Activated CD4-positive, alpha-beta T cell treated with anti-CD3 and anti-CD28 coated beads, Interleukin-2, amount 50 U/mL, for 4 hours (primary cell): ENCODE measurements at regions not wholly inside any gene's neighbourhood (a gene's known extent, or its start where the extent isn't known, plus 50 kb on each side); places are given as distances from the start of the nearest gene placed in this dataset.

Experiments used
- DNase-seq, 2 experiments: peaks; one replicate each; pipeline ENCODE4 v3.0.0-alpha.2; 2020

GRCh38 chr2:41904459-41904858 lies 143.4 kb upstream of the PKDCC start:
- DNase-seq: no peak

DNA sequence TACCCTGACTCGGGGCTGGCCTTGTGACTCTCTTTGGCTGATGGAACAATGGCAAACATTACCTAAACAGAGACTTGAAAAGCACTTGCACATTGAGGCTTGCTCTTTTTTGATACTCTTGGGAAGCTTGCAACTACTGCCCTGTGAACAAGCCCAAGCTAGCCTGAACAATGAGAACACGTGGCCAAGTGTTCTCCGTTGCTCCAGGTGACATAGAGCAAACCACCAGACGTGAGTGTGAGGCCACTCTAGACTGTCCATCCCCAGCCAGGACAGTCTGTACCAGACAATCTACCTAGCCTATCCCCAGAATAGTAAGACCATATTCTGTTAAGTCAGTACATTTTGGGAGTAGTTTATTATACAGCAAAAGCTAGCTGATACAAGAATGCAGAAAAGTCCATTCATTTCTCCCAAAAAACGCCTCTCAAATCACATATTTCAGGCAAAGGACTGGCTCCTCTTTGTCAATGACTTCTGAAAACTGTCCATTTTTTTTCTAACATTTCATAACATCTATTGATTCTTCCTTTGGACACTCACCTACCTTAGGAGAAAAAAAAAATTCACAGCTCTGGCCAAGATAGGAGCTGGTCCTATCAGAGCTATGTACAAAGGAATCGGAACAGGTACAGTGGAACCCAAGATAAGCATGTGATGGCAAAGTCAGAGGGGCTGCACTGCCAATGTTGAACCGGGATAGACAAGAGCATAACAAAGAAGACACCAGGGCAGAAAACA lies 142.1 kb upstream of the PKDCC start:
- DNase-seq: no peak

- DNase-seq: no peak
Observed at GRCh38 chr2:41906338-41906725, 141.5 kb upstream of the PKDCC start.

- no peak for DNase-seq
Observed at GRCh38 chr2:41907141-41907540, 140.7 kb upstream of the PKDCC start.

GRCh38 chr2:41907771-41908207 lies 140.0 kb upstream of the PKDCC start:
- DNase-seq: no peak

- DNase-seq: no peak
Observed at GRCh38 chr2:41908349-41908748, 139.5 kb upstream of the PKDCC start.

GRCh38 chr2:41909584-41909983 lies 138.2 kb upstream of the PKDCC start:
- no peak for DNase-seq

DNA sequence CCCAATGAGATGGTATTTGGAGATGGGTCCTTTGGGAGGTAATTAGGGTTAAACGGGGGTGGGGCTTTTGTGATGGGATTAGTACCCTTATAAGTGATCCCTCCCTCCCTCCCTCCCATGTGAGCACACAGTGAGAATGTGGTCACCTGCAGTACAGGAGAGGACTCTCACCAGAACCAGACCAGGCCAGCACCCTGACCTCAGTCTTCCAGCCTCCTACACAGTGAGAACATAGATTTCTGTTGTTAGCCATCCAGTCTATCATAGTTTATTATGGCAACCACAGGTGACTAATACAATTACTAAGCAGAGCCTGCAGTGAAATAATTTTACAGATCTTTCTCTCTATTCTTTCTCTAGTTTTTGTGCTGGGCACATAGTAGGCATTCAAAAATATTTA lies 137.7 kb upstream of the PKDCC start:
- no peak for DNase-seq

GRCh38 chr2:41911033-41911432 lies 136.8 kb upstream of the PKDCC start:
- DNase-seq: no peak

GRCh38 chr2:41912337-41912736 lies 135.5 kb upstream of the PKDCC start:
- DNase-seq: no peak

GRCh38 chr2:41912776-41913175 lies 135.0 kb upstream of the PKDCC start:
- no peak for DNase-seq

- no peak for DNase-seq
Observed at GRCh38 chr2:41913311-41913710, 134.5 kb upstream of the PKDCC start.

- no peak for DNase-seq
Observed at GRCh38 chr2:41913921-41914609, 133.8 kb upstream of the PKDCC start.

- no peak for DNase-seq
Observed at GRCh38 chr2:41914936-41915335, 132.9 kb upstream of the PKDCC start.

GRCh38 chr2:41916177-41916576 lies 131.6 kb upstream of the PKDCC start:
- no peak for DNase-seq

- no peak for DNase-seq
Observed at GRCh38 chr2:41917587-41917986, 130.2 kb upstream of the PKDCC start.

GRCh38 chr2:41919135-41919534 lies 128.7 kb upstream of the PKDCC start:
- DNase-seq: no peak

- no peak for DNase-seq
Observed at GRCh38 chr2:41920181-41920580, 127.6 kb upstream of the PKDCC start.

- no peak for DNase-seq
Observed at GRCh38 chr2:41920812-41921211, 127.0 kb upstream of the PKDCC start.

- no peak for DNase-seq
Observed at GRCh38 chr2:41922177-41922576, 125.6 kb upstream of the PKDCC start.

DNA sequence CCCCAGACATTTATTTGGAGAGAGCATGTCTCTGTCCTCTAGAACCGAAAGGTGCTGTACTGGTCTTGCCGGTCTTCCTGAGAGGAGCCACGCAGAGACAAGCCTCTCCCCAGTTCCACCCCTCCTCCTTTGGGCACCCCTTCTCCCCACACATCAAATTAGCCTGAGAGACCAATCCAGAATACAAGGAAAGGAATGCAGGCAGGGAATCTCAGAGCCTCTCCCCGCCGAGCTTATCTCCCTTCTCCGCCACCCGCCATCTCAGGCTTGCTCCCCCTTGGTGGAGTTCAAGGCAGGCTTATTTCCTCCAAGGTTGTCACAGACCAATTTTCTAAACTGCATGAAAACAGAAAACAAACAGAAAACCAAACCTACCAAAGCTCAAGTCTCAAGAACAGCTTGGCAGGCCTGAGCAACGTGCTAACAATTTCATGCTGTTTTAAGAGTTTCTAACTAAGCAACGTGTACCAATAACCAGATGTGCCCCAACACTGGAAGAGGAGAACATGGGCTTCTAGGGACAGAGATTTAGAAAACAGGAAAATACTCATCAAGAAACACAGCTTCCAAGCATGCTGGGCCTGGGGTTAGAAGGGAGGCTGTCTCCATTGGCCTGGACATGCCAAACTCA lies 124.5 kb upstream of the PKDCC start:
- no peak for DNase-seq

- no peak for DNase-seq
Observed at GRCh38 chr2:41924024-41924423, 123.8 kb upstream of the PKDCC start.

DNA sequence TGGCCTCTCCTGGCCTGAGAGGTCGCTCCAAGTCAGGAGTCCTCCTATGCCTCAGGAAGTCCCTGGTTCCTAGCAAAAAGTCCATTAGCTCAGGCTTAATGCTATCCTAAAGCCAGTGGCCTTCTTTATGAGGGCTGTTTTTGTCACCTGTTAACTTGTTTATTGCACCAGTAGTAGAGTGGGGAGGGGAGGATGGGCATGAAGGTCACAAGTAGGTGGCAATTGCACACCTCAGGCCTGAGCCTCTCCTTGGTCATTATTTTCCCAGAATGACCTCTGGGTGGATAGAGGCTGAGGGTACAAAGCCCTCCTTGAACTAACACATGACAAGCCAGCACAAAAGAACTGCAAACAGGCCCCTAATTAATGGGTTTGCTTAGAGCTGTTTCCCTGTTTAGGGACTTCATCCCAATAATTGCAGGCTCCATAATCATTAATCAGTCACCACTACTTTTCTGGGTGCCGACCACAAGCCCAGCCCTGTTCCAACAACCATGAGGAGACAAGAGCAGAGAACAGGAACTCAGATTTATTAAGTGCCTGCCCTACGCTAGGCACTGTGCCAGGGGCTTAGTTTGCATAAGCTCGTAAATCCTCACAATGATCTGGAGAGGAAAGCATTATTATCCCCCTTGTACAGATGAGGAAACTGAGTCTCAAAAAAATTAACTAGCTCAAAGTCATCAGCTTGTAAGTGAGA lies 123.0 kb upstream of the PKDCC start:
- no peak for DNase-seq

GRCh38 chr2:41925712-41926111 lies 122.1 kb upstream of the PKDCC start:
- DNase-seq: no peak
